PC-9 (cell line): ENCODE measurements at regions not wholly inside any gene's neighbourhood (a gene's known extent, or its start where the extent isn't known, plus 50 kb on each side); places are given as distances from the start of the nearest gene placed in this dataset.
"Not testable (repeated sequence)": the region's sequence is repeated elsewhere in the genome, so short reads cannot be mapped to it uniquely, and the experiment has no call there.

Experiments
- BruUV-seq: library from RNA; stranded (reverse); fragments of 400-500 nt; replicated peaks from 2 replicates; lab custom pipeline; 2021; lab: Mats Ljungman, UMichigan
- CTCF ChIA-PET: fragments of 300-600 bp; sonication (Branson Sonifier 250); formaldehyde crosslinking; loops from one replicate; lab custom pipeline; 2022; ENCODE audit warnings: antibody characterized with exemption; lab: Charles Lee
- POLR2A ChIA-PET: fragments of 300-600 bp; sonication (Branson Sonifier 250); formaldehyde crosslinking; loops from one replicate; lab custom pipeline; 2022; ENCODE audit warnings: antibody characterized with exemption; ENCODE audit not compliant: unreplicated experiment; lab: Charles Lee
- DNase-seq, 2 experiments: peaks; one replicate each; pipeline versions ENCODE4 v3.0.0 to v3.0.0-alpha.2; 2015 to 2022; ENCODE audit warnings: mixed read lengths in 1 of 2
- H2AFZ ChIP-seq: fragments of 200-600 bp; sonication (generic); 2 replicates; pipeline ENCODE4 v1.8.1; 2017; ENCODE audit warnings: antibody characterized with exemption
- H3F3A ChIP-seq: fragments of 200-600 bp; sonication (generic); 2 replicates; pipeline ENCODE4 v1.8.1; 2017; ENCODE audit warnings: antibody characterized with exemption, mild to moderate bottlenecking, low read depth; ENCODE audit not compliant: insufficient read depth
- H3K27ac ChIP-seq: fragments of 200-600 bp; sonication (generic); 2 replicates; pipeline ENCODE4 v1.6.1; 2016; ENCODE audit warnings: mixed run types
- H3K27me3 ChIP-seq: fragments of 200-600 bp; sonication (generic); 2 replicates; pipeline ENCODE4 v1.6.1; 2016; ENCODE audit warnings: low read depth, mixed run types; ENCODE audit not compliant: insufficient read depth
- H3K36me3 ChIP-seq: fragments of 200-600 bp; sonication (generic); 2 replicates; pipeline ENCODE4 v1.6.1; 2016; ENCODE audit warnings: low read depth, mixed run types
- H3K4me1 ChIP-seq: fragments of 200-600 bp; sonication (generic); replicated peaks from 2 replicates; pipeline ENCODE4 v1.6.1; 2016; ENCODE audit warnings: mixed run types; ENCODE audit not compliant: insufficient read depth
- H3K4me2 ChIP-seq: fragments of 200-600 bp; sonication (generic); 2 replicates; pipeline ENCODE4 v1.6.1; 2017; ENCODE audit warnings: mixed run types
- H3K4me3 ChIP-seq: fragments of 200-600 bp; sonication (generic); 2 replicates; pipeline ENCODE4 v1.6.1; 2016; ENCODE audit warnings: mixed run types
- H3K79me2 ChIP-seq: fragments of 200-600 bp; sonication (generic); 2 replicates; pipeline ENCODE4 v1.6.1; 2017; ENCODE audit warnings: low read depth, mixed run types
- H3K9me2 ChIP-seq: fragments of 200-600 bp; sonication (generic); 2 replicates; pipeline ENCODE4 v1.8.1; 2017; ENCODE audit warnings: mild to moderate bottlenecking; ENCODE audit not compliant: insufficient read depth
- H3K9me3 ChIP-seq: fragments of 200-600 bp; sonication (generic); 2 replicates; pipeline ENCODE4 v1.8.1; 2016; ENCODE audit warnings: low read depth; ENCODE audit not compliant: insufficient read depth
- H4K20me1 ChIP-seq: fragments of 200-600 bp; sonication (generic); 2 replicates; pipeline ENCODE4 v1.8.1; 2017; ENCODE audit not compliant: insufficient read depth
- EZH2 ChIP-seq: fragments of 200-600 bp; sonication (generic); IDR thresholded peaks from 2 replicates; pipeline ENCODE4 v1.8.0; 2017; ENCODE audit warnings: antibody characterized with exemption, low read depth
- intact Hi-C: fragments of 100-400 bp; cut with micrococcal nuclease; formaldehyde crosslinking; loops from one replicate; pipeline ENCODE4 v1.10.0; 2022; ENCODE audit not compliant: unreplicated experiment
- TF ChIP-seq, protein P1 (sequence below): fragments of 200-600 bp; sonication (generic); conservative IDR thresholded peaks from 2 replicates; pipeline ENCODE4 v1.6.1; 2017; ENCODE audit warnings: mixed run types, antibody characterized with exemption, mild to moderate bottlenecking, moderate library complexity

DNA sequence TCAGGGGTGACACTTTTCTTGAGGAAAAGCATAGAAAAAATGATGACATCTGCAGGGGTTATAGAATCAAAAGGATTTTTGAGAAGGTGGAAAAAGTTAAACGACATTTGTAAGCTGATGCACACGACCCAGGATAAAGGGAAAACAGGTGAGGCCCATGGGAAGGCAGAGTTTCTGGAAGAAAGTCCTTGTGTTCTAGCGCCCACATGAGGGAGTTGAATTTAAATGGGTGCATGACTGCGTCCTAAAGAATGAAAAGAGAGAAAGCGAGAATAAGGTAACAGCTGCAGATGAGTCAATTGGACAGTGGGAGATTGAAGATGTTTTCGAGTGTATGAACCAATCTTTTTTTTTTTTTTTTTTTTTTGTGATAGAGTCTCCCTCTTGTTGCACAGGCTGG lies 158.1 kb downstream of the GALR1 start:
- CTCF ChIA-PET: no interaction called here
- intact Hi-C loops: no loop called here
- H2AFZ ChIP-seq: no peak overlapping the region
- TF ChIP-seq EZH2: no peak
- TF ChIP-seq, protein P1, sequence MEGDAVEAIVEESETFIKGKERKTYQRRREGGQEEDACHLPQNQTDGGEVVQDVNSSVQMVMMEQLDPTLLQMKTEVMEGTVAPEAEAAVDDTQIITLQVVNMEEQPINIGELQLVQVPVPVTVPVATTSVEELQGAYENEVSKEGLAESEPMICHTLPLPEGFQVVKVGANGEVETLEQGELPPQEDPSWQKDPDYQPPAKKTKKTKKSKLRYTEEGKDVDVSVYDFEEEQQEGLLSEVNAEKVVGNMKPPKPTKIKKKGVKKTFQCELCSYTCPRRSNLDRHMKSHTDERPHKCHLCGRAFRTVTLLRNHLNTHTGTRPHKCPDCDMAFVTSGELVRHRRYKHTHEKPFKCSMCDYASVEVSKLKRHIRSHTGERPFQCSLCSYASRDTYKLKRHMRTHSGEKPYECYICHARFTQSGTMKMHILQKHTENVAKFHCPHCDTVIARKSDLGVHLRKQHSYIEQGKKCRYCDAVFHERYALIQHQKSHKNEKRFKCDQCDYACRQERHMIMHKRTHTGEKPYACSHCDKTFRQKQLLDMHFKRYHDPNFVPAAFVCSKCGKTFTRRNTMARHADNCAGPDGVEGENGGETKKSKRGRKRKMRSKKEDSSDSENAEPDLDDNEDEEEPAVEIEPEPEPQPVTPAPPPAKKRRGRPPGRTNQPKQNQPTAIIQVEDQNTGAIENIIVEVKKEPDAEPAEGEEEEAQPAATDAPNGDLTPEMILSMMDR: no peak
- no peak overlapping the region for H3K4me2 ChIP-seq
- H3K9me2 ChIP-seq: no peaks in the 10 kb centered on the region
- peaks cover 97% of the 10 kb centered on the region for H3K27me3 ChIP-seq
- H3F3A ChIP-seq: no peaks in the 10 kb centered on the region
- BruUV-seq: no TSS peak
- H3K27ac ChIP-seq: no peak overlapping the region
- H3K4me3 ChIP-seq: no peak overlapping the region
- H3K79me2 ChIP-seq: no peaks in the 10 kb centered on the region
- H4K20me1 ChIP-seq: no peaks in the 10 kb centered on the region
- POLR2A ChIA-PET: no interaction called here
- H3K4me1 ChIP-seq: no peaks in the 10 kb centered on the region
- H3K9me3 ChIP-seq: no peaks in the 10 kb centered on the region
- no peaks in the 10 kb centered on the region for H3K36me3 ChIP-seq
- DNase-seq: no peak

DNA sequence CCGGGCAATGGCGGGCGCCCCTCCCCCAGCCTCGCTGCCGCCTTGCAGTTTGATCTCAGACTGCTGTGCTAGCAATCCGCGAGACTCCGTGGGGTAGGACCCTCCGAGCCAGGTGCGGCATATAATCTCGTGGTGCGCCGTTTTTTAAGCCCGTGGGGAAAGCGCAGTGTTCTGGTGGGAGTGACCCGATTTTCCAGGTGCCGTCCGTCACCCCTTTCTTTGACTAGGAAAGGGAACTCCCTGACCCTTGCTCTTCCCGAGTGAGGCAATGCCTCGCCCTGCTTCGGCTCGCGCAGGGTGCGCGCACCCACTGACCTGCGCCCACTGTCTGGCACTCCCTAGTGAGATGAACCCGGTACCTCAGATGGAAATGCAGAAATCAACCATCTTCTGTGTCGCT lies 171.9 kb downstream of the GALR1 start:
- H4K20me1 ChIP-seq, H3K27ac ChIP-seq, H3K4me3 ChIP-seq, BruUV-seq, H3K27me3 ChIP-seq, POLR2A ChIA-PET, DNase-seq, H3F3A ChIP-seq, H3K79me2 ChIP-seq, H3K4me2 ChIP-seq, H3K4me1 ChIP-seq, CTCF ChIA-PET, H3K9me3 ChIP-seq, H3K36me3 ChIP-seq, H2AFZ ChIP-seq, H3K9me2 ChIP-seq, intact Hi-C loops: not testable (repeated sequence)

DNA sequence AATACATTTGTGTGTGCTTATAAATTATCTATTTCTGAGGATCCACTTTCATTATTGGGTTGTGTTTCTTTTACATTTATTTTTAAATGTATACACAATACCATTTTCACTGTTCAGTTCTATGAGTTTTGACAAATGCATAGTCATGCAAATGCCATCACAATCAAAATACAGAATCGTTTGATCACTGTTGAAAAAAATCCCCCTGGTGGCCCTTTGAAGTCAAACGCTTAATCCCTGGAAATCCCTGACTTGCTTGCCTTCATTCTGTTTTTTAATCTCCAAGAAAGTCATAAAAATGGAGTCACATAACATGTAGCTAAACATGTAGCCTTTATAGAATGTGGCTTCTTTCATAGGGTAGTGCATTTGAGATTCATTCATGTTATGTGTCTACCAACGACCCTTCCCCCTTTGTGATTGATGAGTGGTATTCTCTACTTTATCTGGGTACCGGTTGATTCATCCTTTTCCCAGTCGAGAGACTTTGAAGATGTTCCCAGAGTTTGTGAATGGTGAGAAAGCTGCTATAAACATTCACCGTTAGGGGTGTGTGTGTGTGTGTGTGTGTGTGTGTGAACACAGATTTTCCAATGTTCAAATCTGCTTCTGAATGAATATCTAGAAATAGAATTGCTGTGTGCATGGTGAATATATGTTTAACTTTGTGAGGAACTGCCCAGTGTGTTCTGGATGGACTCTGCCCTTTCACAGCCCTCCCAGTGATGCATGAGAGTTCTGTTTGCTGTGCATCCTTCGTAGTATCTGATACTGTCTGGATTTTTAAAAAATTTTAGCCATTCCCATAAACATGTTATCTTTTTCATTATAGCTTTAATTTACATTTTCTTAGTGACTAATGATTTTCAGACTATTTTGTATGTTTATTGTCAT lies 173.6 kb downstream of the GALR1 start:
- H3K4me2 ChIP-seq: no peak overlapping the region
- H3K27ac ChIP-seq: no peak overlapping the region
- no peaks in the 10 kb centered on the region for H4K20me1 ChIP-seq
- TF ChIP-seq, protein P1: peak; percentile 39
- TF ChIP-seq EZH2: no peak
- intact Hi-C loops: no loop called here
- no peaks in the 10 kb centered on the region for H3K36me3 ChIP-seq
- H3K9me2 ChIP-seq: no peaks in the 10 kb centered on the region
- H3F3A ChIP-seq: no peaks in the 10 kb centered on the region
- no peaks in the 10 kb centered on the region; the same call in 1 of the 2 replicates for H3K27me3 ChIP-seq
- BruUV-seq: no TSS peak
- H3K4me1 ChIP-seq: no peaks in the 10 kb centered on the region
- no peak overlapping the region for H2AFZ ChIP-seq
- H3K4me3 ChIP-seq: no peak overlapping the region
- no peaks in the 10 kb centered on the region for H3K79me2 ChIP-seq
- ChIA-PET POLR2A (no interaction called here), CTCF (no interaction called here)
- H3K9me3 ChIP-seq: no peaks in the 10 kb centered on the region
- no peak for DNase-seq
